GM23338 (cell line): ENCODE measurements at regions not wholly inside any gene's neighbourhood (a gene's known extent, or its start where the extent isn't known, plus 50 kb on each side); places are given as distances from the start of the nearest gene placed in this dataset.

Experiments used
- CREB1 ChIP-seq: fragments of 250-450 bp; sonication (Bioruptor Pico); IDR thresholded peaks from 2 replicates; pipeline ENCODE4 v1.5.0; 2020; ENCODE audit warnings: low read depth, mild to moderate bottlenecking, moderate library complexity
- EZH2 ChIP-seq: fragments of 200-600 bp; sonication (generic); IDR thresholded peaks from one replicate; pipeline ENCODE4 v1.8.0; 2017; ENCODE audit warnings: antibody characterized with exemption, mild to moderate bottlenecking, low read depth; ENCODE audit not compliant: unreplicated experiment
- EZH2phosphoT487 ChIP-seq: fragments of 200-600 bp; sonication (generic); IDR thresholded peaks from one replicate; pipeline ENCODE4 v1.8.1; 2018; ENCODE audit warnings: antibody characterized with exemption; ENCODE audit not compliant: unreplicated experiment
- JUNB ChIP-seq: IDR thresholded peaks from one replicate; pipeline ENCODE4 v1.6.1; 2016; ENCODE audit warnings: antibody characterized with exemption; ENCODE audit not compliant: unreplicated experiment
- REST ChIP-seq: IDR thresholded peaks from one replicate; pipeline ENCODE4 v1.6.1; 2018; ENCODE audit warnings: antibody characterized with exemption; ENCODE audit not compliant: unreplicated experiment
- STAT1 ChIP-seq: IDR thresholded peaks from one replicate; pipeline ENCODE4 v1.6.1; 2016; ENCODE audit warnings: antibody characterized with exemption; ENCODE audit not compliant: unreplicated experiment
- ZNF114 ChIP-seq: fragments of 250-450 bp; sonication (Bioruptor Pico); IDR thresholded peaks from 2 replicates; pipeline ENCODE4 v1.5.0; 2020; ENCODE audit warnings: mild to moderate bottlenecking, moderate library complexity
- ZNF331 ChIP-seq: fragments of 250-450 bp; sonication (Bioruptor Pico); IDR thresholded peaks from 2 replicates; pipeline ENCODE4 v1.5.0; 2020; ENCODE audit warnings: low read depth, mild to moderate bottlenecking, moderate library complexity
- ZNF462 ChIP-seq: fragments of 250-450 bp; sonication (Bioruptor Pico); IDR thresholded peaks from 2 replicates; pipeline ENCODE4 v1.5.0; 2020; ENCODE audit warnings: mild to moderate bottlenecking, moderate library complexity

GRCh38 chr1:216904471-216904870 lies 181.2 kb upstream of the ESRRG start (continued):
- no peak for TF ChIP-seq ZNF462 (CRISPR knock-in tag)
- no peak for TF ChIP-seq STAT1
- no peak for TF ChIP-seq ZNF114
- no peak for TF ChIP-seq ZNF331 (CRISPR knock-in tag)
- no peak for TF ChIP-seq CREB1 (CRISPR knock-in tag)
- no peak for TF ChIP-seq REST
- TF ChIP-seq EZH2 = no peak
- no peak for TF ChIP-seq JUNB
- no peak for TF ChIP-seq EZH2phosphoT487
